NOMO-1 treated with DMSO at 0.1 percent for 48 hours (cell line): ENCODE measurements at regions not wholly inside any gene's neighbourhood (a gene's known extent, or its start where the extent isn't known, plus 50 kb on each side); places are given as distances from the start of the nearest gene placed in this dataset.
A peak's percentile ranks its signal among the peaks of the same experiment; 100 is the strongest.

ENCODE experiments used
- DNase-seq: peaks from one replicate; lab custom pipeline; 2025; ENCODE audit not compliant: unreplicated experiment; lab: John Stamatoyannopoulos, UW

DNA sequence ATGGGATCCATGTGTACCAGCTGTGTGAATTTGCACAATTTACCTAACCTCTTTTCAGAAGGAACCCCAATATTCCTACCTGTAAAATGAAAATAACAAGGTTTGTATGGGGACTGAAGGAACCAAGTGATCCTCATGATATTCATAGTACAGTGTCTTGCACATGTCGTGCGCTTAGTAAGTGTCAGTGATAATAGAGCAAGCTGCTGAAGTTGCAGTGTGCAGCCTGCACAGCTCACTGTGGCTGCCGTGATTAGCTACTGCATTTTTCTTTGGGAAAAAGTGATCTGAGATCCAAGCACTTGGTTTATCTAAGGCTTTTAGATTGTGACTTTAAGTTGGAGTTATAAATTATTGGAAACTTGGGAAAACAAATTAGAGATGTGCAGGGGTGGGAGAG is 135.9 kb upstream of the FRY start:
- no peak for DNase-seq

DNA sequence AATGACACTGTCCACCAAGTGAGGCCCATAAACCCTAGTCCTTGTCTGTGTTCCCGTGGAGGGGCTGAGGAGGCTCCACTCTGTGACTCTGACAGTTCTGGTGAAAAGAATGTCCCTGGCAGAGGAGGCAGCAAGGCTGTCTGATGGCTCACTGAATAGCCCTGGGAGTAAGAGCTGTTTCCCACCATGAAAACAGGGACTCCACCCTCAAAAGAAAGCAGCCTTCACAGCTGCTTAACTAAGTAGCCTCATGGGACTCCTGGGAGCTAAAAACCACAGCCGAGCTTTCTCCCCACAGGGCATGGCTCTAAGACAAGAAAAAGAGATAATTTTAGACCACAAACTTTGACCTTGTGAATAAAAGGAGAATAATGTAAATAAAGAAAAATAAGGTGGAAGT is 135.1 kb upstream of the FRY start:
- DNase-seq, result no peak

DNA sequence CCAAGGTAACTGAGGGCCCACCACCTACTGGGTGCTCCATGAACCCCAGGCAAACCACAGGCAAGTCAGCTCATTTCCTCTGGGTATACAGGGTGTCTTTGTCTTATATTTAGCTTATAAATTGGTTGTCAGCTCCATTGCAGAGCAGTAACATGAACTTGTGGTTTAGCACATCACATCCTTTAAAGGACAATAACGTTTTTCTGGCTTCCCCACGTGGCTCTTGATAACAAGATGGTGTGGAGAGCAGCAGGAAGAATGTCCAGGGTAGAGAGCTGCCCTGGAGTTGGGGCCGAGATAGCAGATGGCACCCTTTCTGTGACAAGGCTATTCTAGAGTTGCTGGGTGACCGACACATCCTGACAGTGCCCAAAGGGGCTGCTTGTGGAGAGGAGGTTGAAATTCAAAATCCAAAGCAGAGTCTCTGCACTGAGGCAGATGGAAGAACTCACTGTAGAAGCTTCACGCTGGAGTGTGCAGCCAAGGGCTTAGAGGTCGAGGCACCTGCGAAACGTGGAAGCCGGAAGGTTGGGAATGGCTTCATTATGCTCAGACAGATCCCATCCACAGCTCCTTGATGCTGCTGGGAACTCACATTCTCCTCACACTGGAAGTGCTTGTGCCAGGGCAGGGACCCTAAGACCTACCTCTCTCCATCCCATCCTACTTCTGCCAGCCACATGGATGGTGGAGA is 133.0 kb upstream of the FRY start:
- DNase-seq, result no peak

DNA sequence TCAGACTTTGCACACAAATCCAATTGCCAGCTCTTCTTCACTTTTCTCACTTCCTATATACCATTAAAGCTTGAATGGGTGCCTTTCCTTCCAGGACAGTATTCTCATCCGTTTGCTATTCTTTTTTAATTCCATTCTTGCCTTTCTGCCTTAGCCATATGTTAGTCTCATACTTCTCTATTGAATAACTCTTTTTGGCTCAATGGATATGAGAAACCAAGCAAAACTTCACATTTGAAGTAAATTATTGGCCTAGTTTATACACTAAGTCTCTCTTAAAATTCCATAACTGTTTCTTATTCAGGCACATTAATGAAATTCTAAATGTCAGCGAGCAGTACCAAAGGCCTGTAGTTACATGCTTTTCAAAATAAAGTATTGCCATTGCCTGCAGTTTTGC is 129.6 kb upstream of the FRY start:
- no peak for DNase-seq

DNA sequence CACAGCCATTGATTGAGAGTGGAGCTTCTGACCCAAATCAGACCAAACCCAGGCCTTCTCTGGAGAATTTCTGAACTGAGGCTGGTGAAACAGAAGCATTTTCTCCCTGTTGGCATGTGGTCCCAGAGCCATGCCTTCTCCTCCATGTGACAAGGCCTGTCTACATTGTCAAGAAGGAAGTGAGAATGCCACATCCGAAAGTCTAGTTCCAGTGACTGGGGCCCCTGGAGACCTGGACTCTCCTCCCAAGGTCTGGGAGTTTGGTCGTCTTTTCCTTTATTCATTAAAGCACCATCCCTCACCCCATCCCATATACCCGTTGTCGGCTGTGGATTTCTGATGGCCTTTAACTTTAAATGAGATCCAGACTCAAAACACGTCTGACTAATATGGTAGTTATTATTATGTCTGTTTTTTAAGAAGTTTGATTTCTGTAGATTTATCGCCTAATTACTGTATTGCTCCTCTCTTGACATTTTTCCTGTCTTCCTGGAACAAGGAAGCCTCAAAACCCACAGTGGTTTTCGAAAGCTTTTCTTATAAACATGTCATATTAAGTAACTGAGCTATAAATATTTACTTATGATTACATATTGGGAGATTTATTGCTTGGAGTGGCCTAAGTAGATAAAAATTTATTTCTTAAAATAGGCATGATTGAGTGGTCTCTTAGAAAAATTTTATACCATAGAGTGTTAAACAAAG is 128.3 kb upstream of the FRY start:
- peak; percentile 41 for DNase-seq

DNA sequence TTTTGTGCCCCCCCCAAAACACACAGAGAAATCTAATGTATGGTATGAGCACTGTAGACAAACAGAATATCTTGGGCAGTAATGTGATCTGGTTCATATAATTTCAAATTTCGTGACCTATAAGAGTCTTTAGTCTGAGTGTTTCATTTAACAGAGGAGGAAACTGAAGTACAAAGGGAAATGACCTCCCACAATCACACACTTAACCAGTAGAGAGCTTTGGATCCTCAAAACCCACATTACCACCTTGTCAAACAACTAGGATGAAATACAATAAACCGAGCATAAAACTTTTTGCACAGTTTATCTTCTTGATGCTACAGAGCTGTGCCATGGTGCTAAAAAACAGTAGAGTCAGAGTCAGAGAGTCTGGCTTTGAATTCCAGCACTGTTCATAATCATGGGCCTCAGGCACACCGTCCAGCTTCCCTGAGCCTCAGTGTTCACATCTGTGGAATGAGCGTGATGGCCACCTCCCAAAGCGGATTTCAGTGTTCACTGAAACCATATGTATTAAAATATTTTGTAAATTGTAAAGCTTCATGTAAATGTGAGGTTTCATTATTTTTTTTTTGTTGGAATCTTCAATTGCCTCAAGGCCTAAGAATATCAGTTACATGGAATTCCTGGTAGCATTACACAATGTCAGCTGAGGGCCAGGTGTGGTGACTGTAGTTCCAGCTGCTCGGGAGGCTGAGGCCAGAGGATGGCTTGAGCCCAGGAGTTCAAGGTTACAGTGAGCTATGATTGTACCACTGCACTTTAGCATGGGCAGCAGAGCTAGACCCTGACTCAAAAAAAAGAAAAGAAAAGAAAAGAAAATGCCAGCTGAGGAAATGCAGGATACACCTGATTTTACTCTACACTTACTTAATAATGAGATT is 126.4 kb upstream of the FRY start:
- DNase-seq, result no peak

DNA sequence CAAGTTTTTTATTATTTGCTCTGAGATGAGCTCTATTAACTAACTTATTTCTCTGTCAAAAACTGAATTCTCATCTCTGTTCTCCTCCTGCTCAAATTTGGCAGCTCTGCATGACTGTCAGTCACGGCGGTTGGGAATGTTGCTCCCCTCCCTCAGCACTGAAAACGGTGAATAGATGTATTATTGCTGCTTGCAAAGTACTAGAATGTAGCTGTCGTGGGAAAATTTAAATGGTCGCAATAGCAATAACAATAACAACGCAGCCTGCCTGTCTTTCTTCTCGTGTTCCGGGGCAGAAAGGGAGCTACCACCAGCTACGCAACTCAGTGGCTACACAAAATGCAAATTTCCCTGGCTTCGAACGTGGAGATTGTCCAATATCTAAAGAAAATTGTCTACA is 125.6 kb upstream of the FRY start:
- DNase-seq, result no peak

DNA sequence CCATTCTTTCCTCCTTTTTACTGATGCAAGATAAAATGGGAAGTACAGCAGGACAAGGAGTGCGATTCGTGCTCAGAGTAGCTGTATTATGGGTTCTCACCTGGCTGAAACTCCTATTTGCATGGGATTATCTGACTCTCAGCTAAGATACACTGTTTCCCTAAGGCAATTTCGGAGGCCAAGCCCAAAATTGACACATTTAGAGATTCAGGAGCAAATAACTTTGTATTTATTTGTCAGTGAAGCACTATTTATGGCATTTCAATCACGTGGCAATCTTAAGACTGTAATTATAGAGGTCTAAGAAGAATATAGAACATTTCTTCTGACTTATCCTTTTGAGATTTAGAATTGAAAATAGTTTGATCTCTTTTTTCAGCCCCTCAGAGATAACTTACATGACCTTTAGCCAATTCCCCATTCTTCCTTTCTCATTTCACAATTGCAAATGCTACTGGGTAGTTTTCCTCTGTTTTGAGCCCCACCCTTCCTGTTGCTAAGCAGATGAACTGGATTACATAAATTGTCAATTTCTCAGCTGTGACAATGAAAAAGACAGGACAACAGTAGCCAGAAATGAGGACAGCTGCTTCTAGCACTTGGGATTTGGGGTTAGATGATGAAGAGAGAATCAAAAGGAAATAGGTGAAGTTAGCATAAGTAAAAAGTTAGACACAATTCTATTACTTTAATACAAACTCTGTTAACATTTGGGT is 122.7 kb upstream of the FRY start:
- peak; percentile 95 for DNase-seq

DNA sequence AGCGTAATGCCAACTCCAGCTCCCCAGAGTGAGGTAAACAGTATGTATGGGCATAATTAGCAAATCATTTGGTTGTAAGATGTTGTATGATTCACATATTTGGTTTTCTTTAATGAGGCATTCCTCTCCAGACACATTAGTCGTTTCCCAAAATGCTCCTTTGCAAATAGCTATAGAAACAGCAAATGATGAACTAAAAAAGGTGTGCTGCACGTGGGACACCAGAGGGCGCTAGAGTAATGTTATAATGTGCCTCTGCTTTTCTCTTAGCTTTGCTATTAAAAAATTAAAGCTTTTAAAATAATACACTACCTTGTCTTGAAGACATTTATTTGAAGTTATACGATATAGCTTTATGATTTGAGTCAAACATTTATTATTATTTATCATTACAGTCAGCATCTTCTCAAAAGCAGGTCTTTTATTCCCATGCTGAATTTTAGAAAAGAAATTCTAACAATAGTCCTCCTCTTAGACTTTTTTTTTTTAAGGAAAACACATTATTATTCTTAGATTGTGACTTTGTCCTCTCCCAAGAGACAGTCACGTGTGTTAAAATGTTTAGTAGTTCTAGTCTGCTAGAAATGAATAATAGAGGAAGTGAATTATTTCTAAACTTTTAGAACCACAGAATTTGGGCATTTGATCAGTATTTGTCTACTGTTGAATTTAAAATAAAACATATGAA is 121.6 kb upstream of the FRY start:
- peak; percentile 84 for DNase-seq

DNA sequence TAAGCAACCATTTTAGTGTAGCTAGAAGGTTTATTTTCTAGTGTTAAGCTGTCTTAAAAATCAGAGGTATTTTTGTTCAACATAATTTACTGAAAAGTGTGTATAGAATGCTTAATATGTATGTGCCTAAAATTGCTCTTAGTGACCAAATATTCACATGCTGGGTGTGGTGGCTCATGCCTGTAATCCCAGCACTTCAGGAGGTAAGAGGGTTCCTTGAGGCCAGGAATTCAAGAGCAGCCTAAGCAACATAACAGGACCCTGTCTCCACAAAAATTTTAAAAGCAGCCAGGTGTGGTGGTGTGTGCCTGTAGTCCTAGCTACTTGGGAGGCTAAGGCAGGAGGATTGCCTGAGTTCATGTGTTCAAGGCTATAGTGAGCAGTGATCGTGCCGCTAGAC is 120.9 kb upstream of the FRY start:
- no peak for DNase-seq

DNA sequence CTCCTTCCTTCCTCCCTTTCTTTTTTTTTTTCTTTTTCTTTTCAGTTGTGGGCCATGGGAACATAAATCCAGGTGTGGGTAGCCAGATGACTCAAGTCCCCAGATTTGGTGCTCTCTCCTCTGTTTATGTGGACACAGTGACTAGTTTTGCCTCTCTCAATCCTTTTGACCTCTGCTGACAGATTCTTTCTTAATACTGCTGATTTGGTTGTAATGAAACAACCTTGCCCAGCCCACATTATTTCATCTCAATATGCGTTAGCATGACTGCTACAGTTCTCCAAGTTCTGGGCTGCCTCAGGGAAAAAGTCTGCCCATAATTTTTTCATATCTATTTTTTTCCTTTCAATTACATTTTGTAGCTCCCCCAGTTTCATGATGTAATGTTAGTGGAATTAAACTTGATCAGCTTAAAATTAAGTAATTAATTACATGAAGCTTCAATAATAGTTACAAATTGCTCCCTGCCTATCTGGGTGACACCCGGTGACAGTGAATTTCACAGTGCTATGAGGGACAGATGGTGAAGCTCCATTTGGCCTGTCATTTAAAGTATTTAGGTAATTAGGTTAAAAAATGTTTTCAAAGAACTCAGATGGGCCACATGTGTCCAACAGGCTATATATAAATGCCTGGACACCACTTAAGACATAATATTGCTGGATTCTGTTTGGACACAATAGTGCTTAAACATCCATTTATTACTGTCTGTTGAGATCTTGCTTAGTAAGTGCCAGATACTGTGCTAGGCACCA is 118.8 kb upstream of the FRY start:
- DNase-seq, result peak; percentile 21

DNA sequence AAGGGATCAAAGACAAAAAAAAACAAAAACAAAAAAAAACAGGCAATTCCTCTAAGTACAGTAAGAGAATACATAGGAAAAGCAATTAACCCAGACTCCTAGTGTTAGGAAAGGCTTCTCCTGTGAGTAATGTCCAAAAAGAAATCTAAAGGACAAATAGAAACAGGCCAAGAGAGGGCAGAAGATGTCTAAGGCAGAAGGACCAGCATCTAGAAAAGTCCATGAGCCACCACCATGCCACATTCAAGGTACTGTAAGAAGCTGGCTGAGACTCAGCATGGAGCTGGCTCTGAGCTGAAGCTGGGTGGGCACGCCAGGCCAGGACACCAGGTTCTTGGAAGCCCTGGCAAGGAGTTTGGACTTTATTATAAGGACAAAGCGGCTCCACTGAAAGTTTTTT is 118.1 kb upstream of the FRY start:
- peak; percentile 64 for DNase-seq

DNA sequence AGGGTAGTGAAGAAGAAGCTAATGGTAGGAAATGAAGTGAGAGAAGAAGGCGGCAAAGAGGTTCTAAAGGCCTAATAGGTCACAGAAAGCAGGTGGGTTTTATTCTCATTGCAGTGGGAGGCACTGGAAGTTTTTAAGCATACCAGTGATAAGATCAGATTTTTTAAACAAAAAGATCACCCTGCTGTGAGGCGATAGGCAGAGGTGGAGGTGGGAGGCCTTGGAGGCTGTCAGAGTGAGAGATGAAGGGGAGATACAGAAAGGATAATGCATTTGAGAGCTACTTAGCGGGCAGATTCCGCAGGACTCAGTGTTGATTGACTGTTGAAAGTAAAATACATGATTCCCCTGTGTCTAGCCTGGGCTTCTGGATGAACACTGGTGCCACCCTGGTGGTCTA is 116.7 kb upstream of the FRY start:
- no peak for DNase-seq

DNA sequence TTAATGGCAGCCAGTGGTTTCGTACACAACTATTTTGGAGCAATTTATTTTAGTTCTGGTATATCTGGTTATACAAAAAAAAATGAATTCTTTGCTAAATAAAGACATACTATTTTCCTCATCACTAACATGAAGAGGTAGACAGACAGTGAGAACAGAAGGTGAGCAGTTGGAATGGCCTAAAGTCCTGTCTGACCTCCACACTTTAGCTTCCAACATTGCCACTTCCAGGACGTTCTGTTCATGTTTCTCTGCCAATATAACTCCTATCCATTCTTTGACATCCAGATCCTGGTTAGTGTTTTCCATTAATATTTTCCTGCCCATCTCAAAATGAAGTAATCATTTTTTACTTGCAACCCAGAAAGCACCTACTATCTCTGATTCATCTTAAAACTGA is 112.9 kb upstream of the FRY start:
- no peak for DNase-seq

DNA sequence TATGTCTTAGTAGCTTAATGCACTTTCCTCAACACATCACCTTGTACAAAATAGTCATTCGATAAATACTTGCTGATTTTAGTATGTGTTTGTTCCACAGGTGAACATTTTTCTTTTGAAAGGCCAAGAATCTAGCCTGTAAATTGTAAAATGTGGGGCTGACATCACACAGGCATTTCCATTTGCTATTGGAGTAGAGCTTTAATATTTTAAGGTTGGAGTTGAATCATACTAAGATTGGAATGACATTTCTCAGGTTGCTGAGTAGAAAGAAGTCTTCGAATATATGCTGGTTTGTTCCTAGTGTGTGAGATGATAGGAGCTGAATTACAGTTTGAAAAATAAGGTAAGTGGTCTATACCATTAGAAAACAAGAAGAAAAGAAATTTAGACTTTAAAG is 112.3 kb upstream of the FRY start:
- DNase-seq, result no peak

DNA sequence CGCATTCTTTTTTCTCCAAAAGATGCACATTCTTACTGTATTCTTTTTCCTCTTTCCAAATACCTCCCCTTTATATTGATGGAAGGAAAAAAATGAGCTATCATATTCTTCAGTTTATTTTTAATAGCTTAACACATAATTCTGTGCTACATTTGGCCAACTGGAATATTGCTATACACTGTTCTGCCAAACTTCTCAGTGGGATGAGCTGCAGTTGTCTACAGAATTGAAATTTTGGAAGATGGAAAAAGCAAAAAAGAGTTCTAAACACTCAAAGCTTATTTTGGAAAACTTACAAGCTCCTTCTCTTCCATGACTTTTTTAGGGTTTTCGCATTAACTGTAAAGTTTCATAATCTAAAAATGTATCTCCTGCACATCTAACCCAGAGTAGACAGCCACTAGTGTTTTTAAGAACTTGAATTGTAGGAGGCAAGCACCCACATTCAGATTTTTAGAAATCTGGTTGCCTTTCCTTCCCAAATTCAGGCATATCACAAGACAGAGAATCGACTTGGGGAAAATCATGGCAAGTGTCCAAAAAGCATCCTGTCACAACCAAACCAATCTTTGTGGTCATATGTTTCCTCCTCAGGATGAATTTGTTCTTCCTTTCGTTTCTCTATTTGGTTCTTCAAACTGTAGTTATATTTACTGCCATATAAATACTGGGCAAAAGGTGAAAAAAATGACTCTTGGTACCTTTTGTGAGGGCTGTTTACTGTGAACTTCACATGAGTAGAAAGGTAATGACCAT is 111.4 kb upstream of the FRY start:
- DNase-seq, result peak; percentile 92

DNA sequence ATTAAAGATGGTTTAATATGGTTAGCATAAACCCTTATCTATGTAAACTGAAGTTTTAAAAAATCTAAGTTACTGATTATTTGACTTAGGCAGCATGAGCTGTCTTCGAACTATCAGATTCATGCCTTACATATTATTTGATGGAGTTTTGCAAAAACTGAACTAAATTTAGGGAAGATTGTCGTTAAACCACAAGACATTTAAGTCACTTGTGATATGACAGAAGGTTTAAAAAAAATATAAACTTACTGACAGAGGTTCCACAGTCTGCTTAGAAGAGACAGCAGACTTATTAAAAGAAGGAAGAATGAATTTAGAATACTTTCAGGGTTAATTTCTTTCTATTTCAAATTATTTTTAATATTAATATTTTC is 110.9 kb upstream of the FRY start:
- DNase-seq, result peak; percentile 89

DNA sequence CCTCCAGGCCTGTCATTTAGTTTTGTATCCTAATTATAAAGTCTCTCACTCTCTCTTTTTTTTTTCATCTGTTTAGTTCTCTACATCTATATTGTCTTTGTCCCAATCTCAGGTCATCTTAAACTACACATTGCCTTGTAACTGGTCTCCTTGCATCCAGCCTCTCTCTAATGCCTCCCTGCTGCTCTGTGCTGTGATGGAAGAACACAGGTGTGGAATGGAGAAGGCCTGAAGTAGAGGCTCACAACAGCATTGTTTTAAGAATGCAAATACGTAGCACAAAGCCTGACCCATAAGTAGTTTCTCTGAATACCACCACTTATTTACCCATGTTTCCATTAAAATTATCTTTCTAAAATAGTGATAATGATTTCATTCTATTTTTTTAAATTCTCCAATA is 108.8 kb upstream of the FRY start:
- DNase-seq, result no peak

DNA sequence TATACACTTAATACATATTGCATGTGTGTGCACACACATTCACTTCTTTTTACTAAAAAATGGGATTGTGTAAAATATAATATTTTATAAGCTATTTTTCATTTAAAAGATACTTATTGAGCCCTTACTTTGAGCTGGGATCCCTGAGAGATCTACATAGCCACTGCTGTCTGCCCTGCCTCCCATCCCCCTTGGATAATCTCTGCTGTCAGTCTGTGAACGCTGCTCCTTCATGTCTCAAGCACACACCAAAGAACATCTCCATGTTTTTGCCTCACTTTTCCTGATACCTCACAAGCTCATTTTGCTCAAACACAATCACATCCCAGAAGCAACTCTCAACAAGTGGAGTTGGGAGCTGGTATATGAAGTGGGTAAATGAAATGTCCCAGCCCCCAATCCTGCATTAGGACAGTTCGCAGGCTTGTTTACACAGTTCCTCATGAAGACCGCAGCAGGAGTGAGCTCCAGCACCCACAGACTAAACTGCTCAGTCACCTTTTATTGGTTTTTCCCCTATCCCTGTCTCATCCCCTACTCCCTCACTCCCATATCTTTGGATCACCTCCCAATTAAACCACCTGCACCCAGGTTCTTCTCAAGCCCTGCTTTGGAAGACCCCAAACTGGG is 108.3 kb upstream of the FRY start:
- peak; percentile 70 for DNase-seq
